K562 (cell line): ENCODE measurements at regions not wholly inside any gene's neighbourhood (a gene's known extent, or its start where the extent isn't known, plus 50 kb on each side); places are given as distances from the start of the nearest gene placed in this dataset.
A peak's percentile ranks its signal among the peaks of the same experiment; 100 is the strongest.

ENCODE experiments used
- ATF1 ChIP-seq, 2 experiments: fragments of 450-650 bp in 1 of 2; IDR thresholded peaks; 2 replicates each; pipeline ENCODE4 v1.6.1; 2016; ENCODE audit warnings: missing compliant biosample characterization in 1 of 2, missing genetic modification characterization in 1 of 2
- CAMTA2 ChIP-seq: fragments of 250-450 bp; sonication (Bioruptor Pico); conservative IDR thresholded peaks from 2 replicates; pipeline ENCODE4 v1.5.1; 2022
- CCNT2 ChIP-seq: IDR thresholded peaks from 2 replicates; pipeline ENCODE4 v1.6.1; 2011; ENCODE audit warnings: borderline replicate concordance, low read depth, mild to moderate bottlenecking, moderate library complexity, mixed read lengths, low read length; ENCODE audit not compliant: insufficient read length; ENCODE audit errors: extremely low read depth
- DMBX1 ChIP-seq: fragments of 250-450 bp; sonication (Bioruptor Pico); IDR thresholded peaks from 2 replicates; pipeline ENCODE4 v1.8.0; 2022; ENCODE audit warnings: inconsistent platforms, mild to moderate bottlenecking, moderate library complexity, borderline replicate concordance
- HDAC2 ChIP-seq: fragments of 450-650 bp; IDR thresholded peaks from 2 replicates; pipeline ENCODE4 v1.6.1; 2016; ENCODE audit warnings: mild to moderate bottlenecking
- HNRNPK ChIP-seq: fragments of 200-400 bp; formaldehyde crosslinking; IDR thresholded peaks from one replicate; pipeline ENCODE4 v1.6.1; 2018; ENCODE audit warnings: mild to moderate bottlenecking, low read depth, low read length; ENCODE audit not compliant: poor library complexity, severe bottlenecking
- KLF6 ChIP-seq: fragments of 250-450 bp; sonication (Bioruptor Pico); IDR thresholded peaks from 2 replicates; pipeline ENCODE4 v1.4.0; 2020; ENCODE audit warnings: mild to moderate bottlenecking, moderate library complexity, borderline replicate concordance
- MAFK ChIP-seq: IDR thresholded peaks from 2 replicates; pipeline ENCODE4 v1.6.1; 2011; ENCODE audit warnings: low read length, improper control_type of control experiment
- NCOA2 ChIP-seq, 2 experiments: fragments of 450-650 bp; IDR thresholded peaks; 2 replicates each; pipeline ENCODE4 v1.6.1; 2018; ENCODE audit warnings: mild to moderate bottlenecking in 2 of 2, moderate library complexity in 1 of 2; ENCODE audit not compliant: partially characterized antibody in 2 of 2
- NFATC3 ChIP-seq: fragments of 450-650 bp; IDR thresholded peaks from 2 replicates; pipeline ENCODE4 v1.6.1; 2017; ENCODE audit warnings: mild to moderate bottlenecking
- POLR2G ChIP-seq: fragments of 200-400 bp; formaldehyde crosslinking; IDR thresholded peaks from 2 replicates; pipeline ENCODE4 v1.6.1; 2017; ENCODE audit warnings: low read depth, mild to moderate bottlenecking, antibody characterized with exemption, low read length, moderate library complexity
- POLR2H ChIP-seq: IDR thresholded peaks from 2 replicates; pipeline ENCODE4 v1.6.1; 2016; ENCODE audit warnings: missing genetic modification characterization, low read depth, mild to moderate bottlenecking, control low read depth, missing compliant biosample characterization, moderate library complexity
- POU5F1 ChIP-seq: fragments of 150-350 bp; IDR thresholded peaks from 2 replicates; pipeline ENCODE4 v1.6.1; 2014; ENCODE audit warnings: borderline replicate concordance, low read length, low read depth, mild to moderate bottlenecking; ENCODE audit not compliant: partially characterized antibody
- YY1 ChIP-seq, 3 experiments: IDR thresholded peaks; 2 replicates each; pipeline ENCODE4 v1.6.1; 2011; ENCODE audit warnings: low read length in 2 of 3, mild to moderate bottlenecking in 2 of 3, moderate library complexity in 2 of 3, borderline replicate concordance in 1 of 3, control low read depth in 1 of 3, low read depth in 1 of 3; ENCODE audit not compliant: insufficient read depth in 3 of 3, insufficient replicate concordance in 2 of 3, control insufficient read depth in 1 of 3, insufficient read length in 1 of 3; ENCODE audit errors: extremely low read depth in 1 of 3
- ZNF282 ChIP-seq: sonication (generic); formaldehyde crosslinking; IDR thresholded peaks from 2 replicates; pipeline ENCODE4 v1.8.1; 2023; ENCODE audit warnings: missing genetic modification reagents
- ZNF354B ChIP-seq: fragments of 250-450 bp; sonication (Bioruptor Pico); IDR thresholded peaks from 2 replicates; pipeline ENCODE4 v1.4.0; 2020
- ZNF444 ChIP-seq: fragments of 250-450 bp; sonication (Bioruptor Pico); IDR thresholded peaks from 2 replicates; pipeline ENCODE4 v1.4.0; 2020; ENCODE audit warnings: mild to moderate bottlenecking, moderate library complexity
- ZZZ3 ChIP-seq: fragments of 450-650 bp; IDR thresholded peaks from 2 replicates; pipeline ENCODE4 v1.6.1; 2016; ENCODE audit warnings: antibody characterized with exemption, mild to moderate bottlenecking, moderate library complexity
- TF ChIP-seq, protein P1 (sequence below): fragments of 450-650 bp; IDR thresholded peaks from 2 replicates; pipeline ENCODE4 v1.6.1; 2016
- TF ChIP-seq, protein P2 (sequence below): fragments of 450-650 bp; IDR thresholded peaks from 2 replicates; pipeline ENCODE4 v1.6.1; 2016; ENCODE audit warnings: antibody characterized with exemption
- TF ChIP-seq, protein P3 (sequence below): fragments of 450-650 bp; formaldehyde crosslinking; IDR thresholded peaks from 2 replicates; pipeline ENCODE4 v1.4.0; 2020; ENCODE audit warnings: mild to moderate bottlenecking, mixed read lengths
- TF ChIP-seq, protein P4 (sequence below): fragments of 450-650 bp; IDR thresholded peaks from 2 replicates; pipeline ENCODE4 v1.7.0; 2016; ENCODE audit warnings: borderline replicate concordance

DNA sequence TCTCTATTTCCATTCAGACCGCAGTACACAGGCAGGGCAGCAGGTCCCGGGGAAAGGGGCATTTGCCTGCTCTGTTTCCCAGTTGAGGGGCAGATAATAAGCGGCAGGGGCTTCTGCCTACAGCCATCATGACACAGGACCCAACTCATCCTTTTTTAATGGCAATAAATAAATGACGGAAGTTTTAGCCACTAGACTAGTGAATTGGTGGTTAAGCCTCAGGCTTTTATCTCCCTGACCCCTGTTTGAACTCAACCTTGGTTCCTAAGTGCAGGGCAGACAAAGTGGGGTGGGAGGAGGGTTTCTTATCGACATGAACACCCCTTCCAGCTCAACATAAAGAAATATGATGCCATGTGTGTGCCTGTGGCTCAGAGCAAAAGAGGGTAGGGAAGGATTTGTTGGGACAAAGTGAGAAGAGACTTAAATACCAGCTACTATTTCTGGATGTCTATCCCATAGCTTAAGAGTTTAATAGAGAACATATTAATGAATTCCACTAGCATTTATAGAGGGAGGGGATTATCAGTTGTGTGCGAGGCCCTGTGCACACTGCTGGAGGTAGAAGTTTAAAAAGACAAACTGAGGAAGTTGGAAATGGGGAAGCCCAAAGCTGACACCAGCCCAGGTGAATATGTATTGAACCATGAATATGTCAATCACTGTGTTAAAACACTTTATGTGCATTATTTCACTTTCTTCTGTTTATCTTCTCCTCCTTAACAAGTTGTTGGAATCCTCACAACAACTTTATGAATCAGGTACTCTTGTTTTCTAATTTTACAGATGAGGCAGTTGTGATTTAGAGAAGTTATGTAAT, 939.4 kb downstream of the MCTP2 start (continued):
- no peak for TF ChIP-seq YY1 (IDR thresholded peaks at IDR 0.05; ENCODE audit: borderline replicate concordance in 1 of 3, control insufficient read depth in 1 of 3, extremely low read depth in 1 of 3, insufficient read depth in 3 of 3, insufficient read length in 1 of 3, insufficient replicate concordance in 2 of 3, low read depth in 1 of 3, low read length in 2 of 3)
- no peak for TF ChIP-seq POLR2H (tag)
- TF ChIP-seq ZNF444, result no peak
- TF ChIP-seq ZNF282 (CRISPR knock-in tag), result no peak
- no peak for TF ChIP-seq POLR2G
- TF ChIP-seq ZZZ3, result no peak
- TF ChIP-seq KLF6 (CRISPR knock-in tag), result no peak
- no peak for TF ChIP-seq ATF1 (CRISPR knock-in tag; IDR thresholded peaks at IDR 0.05)
- peak; percentile 53 for TF ChIP-seq ATF1 (tag; IDR thresholded peaks at IDR 0.05)
- TF ChIP-seq, protein P1, sequence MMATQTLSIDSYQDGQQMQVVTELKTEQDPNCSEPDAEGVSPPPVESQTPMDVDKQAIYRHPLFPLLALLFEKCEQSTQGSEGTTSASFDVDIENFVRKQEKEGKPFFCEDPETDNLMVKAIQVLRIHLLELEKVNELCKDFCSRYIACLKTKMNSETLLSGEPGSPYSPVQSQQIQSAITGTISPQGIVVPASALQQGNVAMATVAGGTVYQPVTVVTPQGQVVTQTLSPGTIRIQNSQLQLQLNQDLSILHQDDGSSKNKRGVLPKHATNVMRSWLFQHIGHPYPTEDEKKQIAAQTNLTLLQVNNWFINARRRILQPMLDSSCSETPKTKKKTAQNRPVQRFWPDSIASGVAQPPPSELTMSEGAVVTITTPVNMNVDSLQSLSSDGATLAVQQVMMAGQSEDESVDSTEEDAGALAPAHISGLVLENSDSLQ, result peak; percentile 29
- no peak for TF ChIP-seq ZNF354B (CRISPR knock-in tag)
- TF ChIP-seq CCNT2, result peak; percentile 45
- no peak for TF ChIP-seq DMBX1 (CRISPR knock-in tag)
- peak in 1 of 2 experiments; percentile 35 for TF ChIP-seq NCOA2 (IDR thresholded peaks at IDR 0.05; ENCODE audit: partially characterized antibody in 2 of 2)
- TF ChIP-seq, protein P2, sequence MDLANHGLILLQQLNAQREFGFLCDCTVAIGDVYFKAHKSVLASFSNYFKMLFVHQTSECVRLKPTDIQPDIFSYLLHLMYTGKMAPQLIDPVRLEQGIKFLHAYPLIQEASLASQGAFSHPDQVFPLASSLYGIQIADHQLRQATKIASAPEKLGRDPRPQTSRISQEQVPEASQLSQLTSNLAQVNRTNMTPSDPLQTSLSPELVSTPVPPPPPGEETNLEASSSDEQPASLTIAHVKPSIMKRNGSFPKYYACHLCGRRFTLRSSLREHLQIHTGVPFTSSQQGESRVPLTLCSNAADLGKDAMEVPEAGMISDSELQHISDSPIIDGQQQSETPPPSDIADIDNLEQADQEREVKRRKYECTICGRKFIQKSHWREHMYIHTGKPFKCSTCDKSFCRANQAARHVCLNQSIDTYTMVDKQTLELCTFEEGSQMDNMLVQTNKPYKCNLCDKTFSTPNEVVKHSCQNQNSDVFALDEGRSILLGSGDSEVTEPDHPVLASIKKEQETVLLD, result peak; percentile 50; the same call in 1 of the 2 replicates
- TF ChIP-seq, protein P3, sequence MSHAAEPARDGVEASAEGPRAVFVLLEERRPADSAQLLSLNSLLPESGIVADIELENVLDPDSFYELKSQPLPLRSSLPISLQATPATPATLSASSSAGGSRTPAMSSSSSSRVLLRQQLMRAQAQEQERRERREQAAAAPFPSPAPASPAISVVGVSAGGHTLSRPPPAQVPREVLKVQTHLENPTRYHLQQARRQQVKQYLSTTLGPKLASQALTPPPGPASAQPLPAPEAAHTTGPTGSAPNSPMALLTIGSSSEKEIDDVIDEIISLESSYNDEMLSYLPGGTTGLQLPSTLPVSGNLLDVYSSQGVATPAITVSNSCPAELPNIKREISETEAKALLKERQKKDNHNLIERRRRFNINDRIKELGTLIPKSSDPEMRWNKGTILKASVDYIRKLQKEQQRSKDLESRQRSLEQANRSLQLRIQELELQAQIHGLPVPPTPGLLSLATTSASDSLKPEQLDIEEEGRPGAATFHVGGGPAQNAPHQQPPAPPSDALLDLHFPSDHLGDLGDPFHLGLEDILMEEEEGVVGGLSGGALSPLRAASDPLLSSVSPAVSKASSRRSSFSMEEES, result no peak
- TF ChIP-seq MAFK, result no peak
- peak; percentile 67 for TF ChIP-seq HDAC2
- TF ChIP-seq, protein P4, sequence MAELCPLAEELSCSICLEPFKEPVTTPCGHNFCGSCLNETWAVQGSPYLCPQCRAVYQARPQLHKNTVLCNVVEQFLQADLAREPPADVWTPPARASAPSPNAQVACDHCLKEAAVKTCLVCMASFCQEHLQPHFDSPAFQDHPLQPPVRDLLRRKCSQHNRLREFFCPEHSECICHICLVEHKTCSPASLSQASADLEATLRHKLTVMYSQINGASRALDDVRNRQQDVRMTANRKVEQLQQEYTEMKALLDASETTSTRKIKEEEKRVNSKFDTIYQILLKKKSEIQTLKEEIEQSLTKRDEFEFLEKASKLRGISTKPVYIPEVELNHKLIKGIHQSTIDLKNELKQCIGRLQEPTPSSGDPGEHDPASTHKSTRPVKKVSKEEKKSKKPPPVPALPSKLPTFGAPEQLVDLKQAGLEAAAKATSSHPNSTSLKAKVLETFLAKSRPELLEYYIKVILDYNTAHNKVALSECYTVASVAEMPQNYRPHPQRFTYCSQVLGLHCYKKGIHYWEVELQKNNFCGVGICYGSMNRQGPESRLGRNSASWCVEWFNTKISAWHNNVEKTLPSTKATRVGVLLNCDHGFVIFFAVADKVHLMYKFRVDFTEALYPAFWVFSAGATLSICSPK, result no peak
- TF ChIP-seq HNRNPK, result no peak
- TF ChIP-seq POU5F1, result no peak
- no peak for TF ChIP-seq NFATC3
- no peak for TF ChIP-seq CAMTA2 (CRISPR knock-in tag)
